ENCODE measurements at regions not wholly inside any gene's neighbourhood (a gene's known extent, or its start where the extent isn't known, plus 50 kb on each side); places are given as distances from the start of the nearest gene placed in this dataset.

DNA sequence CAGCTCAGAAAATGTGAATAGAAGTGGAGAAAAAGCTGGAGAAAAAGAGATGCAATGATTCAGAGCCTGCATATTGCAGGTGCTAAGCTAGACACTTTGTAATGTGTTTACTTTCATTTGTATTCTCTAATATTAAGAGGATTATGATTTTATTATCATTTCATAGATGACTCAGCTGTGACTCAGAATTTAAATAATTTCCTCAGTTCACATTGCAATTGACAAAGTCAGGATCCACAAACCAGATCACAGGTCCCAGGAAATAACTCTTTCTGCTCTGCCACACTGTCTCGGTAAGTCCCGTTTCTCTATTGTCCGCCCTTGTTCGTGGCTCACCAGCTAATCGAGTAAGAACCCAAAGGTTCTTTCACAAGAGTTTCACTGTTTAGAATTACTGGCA, 235.4 kb upstream of the MON1B start:
- H3K36me3 ChIP-seq (ENCODE audit: low read depth, low read length) = no peaks in the 10 kb centered on the region
- peak overlapping the region; percentile 68 for H3K4me2 ChIP-seq (ENCODE audit: low read length)
- H3F3A ChIP-seq (ENCODE audit: low read length, unreplicated experiment) = no peaks in the 10 kb centered on the region
- H3K79me2 ChIP-seq (ENCODE audit: low read length) = no peaks in the 10 kb centered on the region
- no peaks in the 10 kb centered on the region for H4K20me1 ChIP-seq (ENCODE audit: low read length)
- no peak overlapping the region for H3K27ac ChIP-seq (ENCODE audit: low read length)
- peak overlapping the region; percentile 47 for H3K4me3 ChIP-seq (ENCODE audit: low read length)
- peak; percentile 67 for DNase-seq
- H3K9ac ChIP-seq (ENCODE audit: low read length) = no peak overlapping the region
- H2AFZ ChIP-seq (ENCODE audit: low read length) = no peak overlapping the region
- ATAC-seq = peak; percentile 71
- H3K27me3 ChIP-seq (ENCODE audit: low read length) = no peaks in the 10 kb centered on the region
- no peaks in the 10 kb centered on the region for H3K9me2 ChIP-seq (replicated peaks; ENCODE audit: low read length)
- H3K4me1 ChIP-seq (ENCODE audit: insufficient read depth, low read length) = peaks cover 6% of the 10 kb centered on the region
- TF ChIP-seq CTCF (conservative IDR thresholded peaks at IDR 0.05; ENCODE audit: low read depth, low read length) = no peak
- no peak for TF ChIP-seq EZH2phosphoT487 (IDR thresholded peaks at IDR 0.05; ENCODE audit: borderline replicate concordance, low read length)
- TF ChIP-seq EZH2 (IDR thresholded peaks at IDR 0.05; ENCODE audit: low read length, unreplicated experiment) = no peak
- no TSS peak for BruUV-seq (replicated peaks)
- ChIA-PET CTCF (interaction anchor here (0.6 kb wide), 1 partner anchor 88 kb away, joined by 3 read pairs; no protein-coding TSS in a partner anchor), POLR2A (ENCODE audit: unreplicated experiment) (interaction anchor here (0.6 kb wide), 1 partner anchor 56 kb away, joined by 5 read pairs; no protein-coding TSS in a partner anchor)
- intact Hi-C loops (cut with micrococcal nuclease) = no loop called here
- H3K9me3 ChIP-seq (ENCODE audit: low read length) = no peaks in the 10 kb centered on the region

GRCh38 chr16:76956394-76956793, 234.6 kb upstream of the MON1B start:
- ChIA-PET CTCF (no interaction called here), POLR2A (ENCODE audit: unreplicated experiment) (no interaction called here)
- Histone ChIP-seq H3K9me2 (replicated peaks; ENCODE audit: low read length) (no peaks in the 10 kb centered on the region), H3K9me3 (ENCODE audit: low read length) (no peaks in the 10 kb centered on the region), H3K4me2 (ENCODE audit: low read length) (no peak overlapping the region), H3K27me3 (ENCODE audit: low read length) (no peaks in the 10 kb centered on the region), H3K4me3 (ENCODE audit: low read length) (no peak overlapping the region), H3K27ac (ENCODE audit: low read length) (no peak overlapping the region), H3K4me1 (ENCODE audit: insufficient read depth, low read length) (peaks cover 6% of the 10 kb centered on the region), H3K79me2 (ENCODE audit: low read length) (no peaks in the 10 kb centered on the region), H2AFZ (ENCODE audit: low read length) (no peak overlapping the region), H4K20me1 (ENCODE audit: low read length) (no peaks in the 10 kb centered on the region), H3K36me3 (ENCODE audit: low read depth, low read length) (no peaks in the 10 kb centered on the region), H3F3A (ENCODE audit: low read length, unreplicated experiment) (no peaks in the 10 kb centered on the region), H3K9ac (ENCODE audit: low read length) (no peak overlapping the region)
- TF ChIP-seq EZH2phosphoT487 (IDR thresholded peaks at IDR 0.05; ENCODE audit: borderline replicate concordance, low read length) (no peak), EZH2 (IDR thresholded peaks at IDR 0.05; ENCODE audit: low read length, unreplicated experiment) (no peak), CTCF (conservative IDR thresholded peaks at IDR 0.05; ENCODE audit: low read depth, low read length) (no peak)
- BruUV-seq (replicated peaks) = no TSS peak
- intact Hi-C loops (cut with micrococcal nuclease) = no loop called here
- ATAC-seq (no peak), DNase-seq (no peak)

- ATAC-seq = no peak
- Histone ChIP-seq H3K27me3 (ENCODE audit: low read length) (no peaks in the 10 kb centered on the region), H3K79me2 (ENCODE audit: low read length) (no peaks in the 10 kb centered on the region), H3K4me3 (ENCODE audit: low read length) (no peak overlapping the region), H3K9me3 (ENCODE audit: low read length) (no peaks in the 10 kb centered on the region), H3K27ac (ENCODE audit: low read length) (no peak overlapping the region), H3F3A (ENCODE audit: low read length, unreplicated experiment) (no peaks in the 10 kb centered on the region), H3K9me2 (replicated peaks; ENCODE audit: low read length) (no peaks in the 10 kb centered on the region), H3K4me2 (ENCODE audit: low read length) (no peak overlapping the region), H3K4me1 (ENCODE audit: insufficient read depth, low read length) (peaks cover 6% of the 10 kb centered on the region), H3K9ac (ENCODE audit: low read length) (no peak overlapping the region), H4K20me1 (ENCODE audit: low read length) (no peaks in the 10 kb centered on the region), H2AFZ (ENCODE audit: low read length) (no peak overlapping the region), H3K36me3 (ENCODE audit: low read depth, low read length) (no peaks in the 10 kb centered on the region)
- TF ChIP-seq CTCF (conservative IDR thresholded peaks at IDR 0.05; ENCODE audit: low read depth, low read length) (no peak), EZH2 (IDR thresholded peaks at IDR 0.05; ENCODE audit: low read length, unreplicated experiment) (no peak), EZH2phosphoT487 (IDR thresholded peaks at IDR 0.05; ENCODE audit: borderline replicate concordance, low read length) (no peak)
- DNase-seq = no peak
- intact Hi-C loops (cut with micrococcal nuclease) = no loop called here
- BruUV-seq (replicated peaks) = no TSS peak
- POLR2A ChIA-PET (ENCODE audit: unreplicated experiment) = no interaction called here
- CTCF ChIA-PET = no interaction called here
These were observed 234.1 kb upstream of the MON1B start for GRCh38 chr16:76956841-76957240.
